GM12878 (cell line): ENCODE measurements at regions not wholly inside any gene's neighbourhood (a gene's known extent, or its start where the extent isn't known, plus 50 kb on each side); places are given as distances from the start of the nearest gene placed in this dataset.

Source experiments
- ATAC-seq: fragments of 200-7000 bp; cut with Tn5 transposase; 3 replicates; pipeline ENCODE4 v1.9.1; 2020; ENCODE audit warnings: mild to moderate bottlenecking, moderate library complexity
- BruUV-seq: library from RNA; stranded (reverse); fragments of 400-500 nt; replicated peaks from 2 replicates; lab custom pipeline; 2021; lab: Mats Ljungman, UMichigan
- CTCF ChIA-PET: fragments of 300-600 bp; sonication (Branson Sonifier 250); formaldehyde crosslinking; extraction: SDS; loops from one replicate; lab custom pipeline; 2021; ENCODE audit warnings: inconsistent platforms; lab: Yijun Ruan, JAX
- POLR2A ChIA-PET: fragments of 350-600 bp; formaldehyde crosslinking; extraction: SDS; loops from one replicate; lab custom pipeline; 2021; ENCODE audit warnings: inconsistent platforms; lab: Charles Lee
- RAD21 ChIA-PET: fragments of 300-600 bp; sonication (Branson Sonifier 250); formaldehyde crosslinking; loops from one replicate; lab custom pipeline; 2023; ENCODE audit warnings: antibody characterized with exemption; ENCODE audit not compliant: unreplicated experiment; lab: Charles Lee
- SMC1A ChIA-PET: fragments of 300-600 bp; sonication (Branson Sonifier 250); formaldehyde crosslinking; loops from one replicate; lab custom pipeline; 2023; ENCODE audit not compliant: unreplicated experiment, uncharacterized antibody; lab: Charles Lee
- DNase-seq: peaks from one replicate; pipeline ENCODE4 v3.0.0-alpha.2; 2011; ENCODE audit warnings: low read depth, low spot score
- FAIRE-seq: peaks from 3 replicates; lab custom pipeline; 2011; peaks lifted over from hg19 to GRCh38; lab: Jason Lieb, UNC
- H2AFZ ChIP-seq: 2 replicates; pipeline ENCODE4 v1.6.0; 2011; ENCODE audit warnings: low read depth, low read length, control low read depth; ENCODE audit not compliant: control insufficient read depth
- H3K27ac ChIP-seq: 2 replicates; pipeline ENCODE4 v1.5.1; 2011; ENCODE audit warnings: control low read depth; ENCODE audit not compliant: control insufficient read depth, insufficient read depth
- H3K27me3 ChIP-seq, 2 experiments: replicated peaks in 1 of 2; 2 replicates each; pipeline versions ENCODE4 v1.6.0 to v1.6.1; 2011; ENCODE audit warnings: low read length in 1 of 2; ENCODE audit not compliant: control insufficient read depth in 2 of 2, insufficient read depth in 2 of 2
- H3K36me3 ChIP-seq, 2 experiments: 2 replicates each; pipeline ENCODE4 v1.5.1; 2011; ENCODE audit warnings: low read length in 1 of 2; ENCODE audit not compliant: control insufficient read depth in 2 of 2, insufficient read depth in 2 of 2
- H3K4me1 ChIP-seq: 2 replicates; pipeline ENCODE4 v1.6.1; 2011; ENCODE audit warnings: mild to moderate bottlenecking, low read length, moderate library complexity, mixed read lengths; ENCODE audit not compliant: control insufficient read depth, insufficient read depth
- H3K4me2 ChIP-seq: 2 replicates; pipeline ENCODE4 v1.6.0; 2011; ENCODE audit warnings: control low read depth; ENCODE audit not compliant: control insufficient read depth, insufficient read depth
- H3K4me3 ChIP-seq: fragments of 200-600 bp; sonication (generic); 2 replicates; pipeline ENCODE4 v1.5.1; 2016
- H3K79me2 ChIP-seq: 2 replicates; pipeline ENCODE4 v1.6.0; 2011; ENCODE audit warnings: low read length; ENCODE audit not compliant: control insufficient read depth, insufficient read depth
- H3K9ac ChIP-seq: 2 replicates; pipeline ENCODE4 v1.8.0; 2011; ENCODE audit warnings: low read length, control low read depth, mixed read lengths; ENCODE audit not compliant: control insufficient read depth, insufficient read depth
- H3K9me3 ChIP-seq: replicated peaks from 3 replicates; pipeline ENCODE4 v1.5.1; 2011; ENCODE audit warnings: mild to moderate bottlenecking, low read length; ENCODE audit not compliant: control insufficient read depth, insufficient read depth
- H4K20me1 ChIP-seq: 2 replicates; pipeline ENCODE4 v1.6.0; 2011; ENCODE audit not compliant: control insufficient read depth, insufficient read depth
- CREB1 ChIP-seq: IDR thresholded peaks from 2 replicates; pipeline ENCODE4 v1.6.1; 2012; ENCODE audit warnings: low read depth, mild to moderate bottlenecking, inconsistent platforms
- DPF2 ChIP-seq: fragments of 450-650 bp; IDR thresholded peaks from 2 replicates; pipeline ENCODE4 v1.6.1; 2017; ENCODE audit warnings: mild to moderate bottlenecking
- FOXK2 ChIP-seq: fragments of 450-650 bp; IDR thresholded peaks from 2 replicates; pipeline ENCODE4 v1.6.1; 2017; ENCODE audit warnings: mild to moderate bottlenecking, moderate library complexity
- HDAC2 ChIP-seq: fragments of 200-600 bp; sonication (generic); IDR thresholded peaks from 2 replicates; pipeline ENCODE4 v1.6.1; 2017
- HDGF ChIP-seq: fragments of 450-650 bp; IDR thresholded peaks from 2 replicates; pipeline ENCODE4 v1.6.1; 2016; ENCODE audit warnings: antibody characterized with exemption
- MEF2A ChIP-seq: IDR thresholded peaks from 2 replicates; pipeline ENCODE4 v1.6.1; 2011; ENCODE audit warnings: low read depth, mild to moderate bottlenecking, low read length, moderate library complexity; ENCODE audit not compliant: insufficient read depth
- NRF1 ChIP-seq: conservative IDR thresholded peaks from 2 replicates; pipeline ENCODE4 v1.6.1; 2011; ENCODE audit warnings: mild to moderate bottlenecking, low read depth, low read length, improper control_type of control experiment
- RBBP5 ChIP-seq: fragments of 200-600 bp; sonication (generic); conservative IDR thresholded peaks from 2 replicates; pipeline ENCODE4 v1.6.1; 2016
- RELA ChIP-seq: fragments of 450-650 bp; IDR thresholded peaks from 2 replicates; pipeline ENCODE4 v1.8.0; 2014; ENCODE audit warnings: borderline replicate concordance; ENCODE audit not compliant: partially characterized antibody
- RFX5 ChIP-seq: IDR thresholded peaks from 2 replicates; pipeline ENCODE4 v1.6.1; 2011; ENCODE audit warnings: low read depth, low read length, improper control_type of control experiment
- SIN3A ChIP-seq: IDR thresholded peaks from 2 replicates; pipeline ENCODE4 v1.6.1; 2012; ENCODE audit warnings: low read depth, low read length, improper control_type of control experiment
- SIX5 ChIP-seq: IDR thresholded peaks from 2 replicates; pipeline ENCODE4 v1.6.1; 2011; ENCODE audit warnings: mild to moderate bottlenecking, low read depth, low read length, moderate library complexity; ENCODE audit not compliant: severe bottlenecking
- SPI1 ChIP-seq: IDR thresholded peaks from 2 replicates; pipeline ENCODE4 v1.6.1; 2011; ENCODE audit warnings: low read depth, mild to moderate bottlenecking, low read length, moderate library complexity, borderline replicate concordance; ENCODE audit not compliant: insufficient read depth
- TAF1 ChIP-seq: IDR thresholded peaks from 2 replicates; pipeline ENCODE4 v1.6.1; 2011; ENCODE audit warnings: mild to moderate bottlenecking, low read depth, low read length, borderline replicate concordance
- ZNF24 ChIP-seq: fragments of 450-650 bp; IDR thresholded peaks from 2 replicates; pipeline ENCODE4 v1.6.1; 2017; ENCODE audit warnings: antibody characterized with exemption, mild to moderate bottlenecking
- WGBS: methylation state at CpG from one replicate; pipeline ENCODE4 v1.1.6; 2016; ENCODE audit warnings: low lambda C conversion rate; ENCODE audit not compliant: insufficient replicate concordance, insufficient coverage; ENCODE audit errors: missing lambda C conversion rate; 5-methylcytosine and 5-hydroxymethylcytosine counted together
- in situ Hi-C: fragments of 300-500 bp; cut with MboI; formaldehyde crosslinking; loops from 9 replicates; pipeline ENCODE4 v1.14.3; 2018; ENCODE audit warnings: mixed read lengths
- intact Hi-C: fragments of 100-400 bp; cut with micrococcal nuclease; formaldehyde crosslinking; loops from one replicate; pipeline ENCODE4 v1.14.2; 2022; ENCODE audit not compliant: unreplicated experiment
- TF ChIP-seq, protein P1 (sequence below): IDR thresholded peaks from 2 replicates; pipeline ENCODE4 v1.6.1; 2011; ENCODE audit warnings: low read depth, low read length, improper control_type of control experiment, borderline replicate concordance
- TF ChIP-seq, protein P2 (sequence below): IDR thresholded peaks from 2 replicates; pipeline ENCODE4 v1.6.1; 2012; ENCODE audit warnings: improper control_type of control experiment, low read depth, low read length; ENCODE audit not compliant: insufficient replicate concordance
- TF ChIP-seq, protein P3 (sequence below): IDR thresholded peaks from 2 replicates; pipeline ENCODE4 v1.6.1; 2012; ENCODE audit warnings: low read depth, low read length, improper control_type of control experiment

DNA sequence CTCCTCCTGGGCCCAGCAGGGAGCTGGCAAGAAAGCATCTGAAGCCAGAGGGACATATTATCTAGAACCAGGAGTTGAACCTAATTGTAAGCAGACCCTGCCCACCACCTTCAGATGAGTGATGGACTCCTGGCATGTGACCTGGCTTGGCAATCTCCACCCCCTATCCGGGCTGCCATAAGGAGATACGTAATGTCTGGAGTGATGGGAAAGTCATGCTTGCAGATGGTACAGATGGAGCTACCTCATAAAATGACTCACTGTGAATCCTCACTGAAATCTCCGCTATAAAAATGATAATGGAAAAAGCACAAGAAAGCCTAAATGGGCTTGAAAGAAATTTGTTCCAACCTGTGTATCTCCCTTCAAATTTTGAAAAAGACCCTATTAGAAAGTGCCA, 157.5 kb downstream of the DMRT2 start (continued):
- TF ChIP-seq, protein P1, sequence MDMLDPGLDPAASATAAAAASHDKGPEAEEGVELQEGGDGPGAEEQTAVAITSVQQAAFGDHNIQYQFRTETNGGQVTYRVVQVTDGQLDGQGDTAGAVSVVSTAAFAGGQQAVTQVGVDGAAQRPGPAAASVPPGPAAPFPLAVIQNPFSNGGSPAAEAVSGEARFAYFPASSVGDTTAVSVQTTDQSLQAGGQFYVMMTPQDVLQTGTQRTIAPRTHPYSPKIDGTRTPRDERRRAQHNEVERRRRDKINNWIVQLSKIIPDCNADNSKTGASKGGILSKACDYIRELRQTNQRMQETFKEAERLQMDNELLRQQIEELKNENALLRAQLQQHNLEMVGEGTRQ, result no peak

DNA sequence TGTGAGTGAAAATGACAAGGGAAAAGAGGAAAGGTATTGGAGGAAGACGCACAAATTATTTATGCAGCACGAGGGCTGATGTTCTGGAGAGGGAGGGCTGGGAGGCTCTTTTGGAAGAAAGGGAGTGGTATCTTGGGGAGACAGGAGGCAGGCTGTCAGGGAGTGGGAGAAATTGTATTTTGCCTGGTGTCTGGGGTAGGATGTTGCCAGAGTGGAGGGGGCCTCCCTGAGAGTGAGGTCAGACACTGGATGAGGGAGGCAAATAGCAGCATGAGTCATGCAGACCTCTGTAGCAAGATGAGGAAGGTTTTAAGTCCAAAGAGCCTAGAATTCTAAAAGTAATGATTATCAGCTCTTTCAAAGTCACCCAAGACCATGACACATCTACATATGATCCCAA, 158.0 kb downstream of the DMRT2 start:
- no peak overlapping the region for H3K4me2 ChIP-seq
- H3K79me2 ChIP-seq, result no peaks in the 10 kb centered on the region
- no peak overlapping the region for H2AFZ ChIP-seq
- SMC1A ChIA-PET, result interaction anchor here (1.3 to 1.7 kb wide), 2 partner anchors 9 to 30 kb away, joined by 5 to 6 read pairs; no protein-coding TSS in a partner anchor
- in situ Hi-C loops (no loop called here), intact Hi-C loops (no loop called here)
- FAIRE-seq (no peak), ATAC-seq (no peak), DNase-seq (no peak)
- H4K20me1 ChIP-seq, result no peaks in the 10 kb centered on the region
- no peak overlapping the region for H3K9ac ChIP-seq
- WGBS, result 13% methylated on average over 2 of the region's 2 CpGs
- POLR2A ChIA-PET, result no interaction called here
- no TSS peak for BruUV-seq
- no peak overlapping the region for H3K4me3 ChIP-seq
- no peaks in the 10 kb centered on the region for H3K4me1 ChIP-seq
- no peaks in the 10 kb centered on the region for H3K27me3 ChIP-seq
- CTCF ChIA-PET, result interaction anchor here (0.6 to 1.4 kb wide), 3 partner anchors 9 to 33 kb away, joined by 4 read pairs; no protein-coding TSS in a partner anchor
- H3K36me3 ChIP-seq, result no peaks in the 10 kb centered on the region
- TF ChIP-seq NRF1 (no peak), ZNF24 (no peak), HDGF (no peak), CREB1 (no peak), RFX5 (no peak), MEF2A (no peak), FOXK2 (no peak), HDAC2 (no peak), SIX5 (no peak), TAF1 (no peak), DPF2 (no peak), SPI1 (no peak), RELA (no peak), SIN3A (no peak), RBBP5 (no peak)
- TF ChIP-seq, protein P2, sequence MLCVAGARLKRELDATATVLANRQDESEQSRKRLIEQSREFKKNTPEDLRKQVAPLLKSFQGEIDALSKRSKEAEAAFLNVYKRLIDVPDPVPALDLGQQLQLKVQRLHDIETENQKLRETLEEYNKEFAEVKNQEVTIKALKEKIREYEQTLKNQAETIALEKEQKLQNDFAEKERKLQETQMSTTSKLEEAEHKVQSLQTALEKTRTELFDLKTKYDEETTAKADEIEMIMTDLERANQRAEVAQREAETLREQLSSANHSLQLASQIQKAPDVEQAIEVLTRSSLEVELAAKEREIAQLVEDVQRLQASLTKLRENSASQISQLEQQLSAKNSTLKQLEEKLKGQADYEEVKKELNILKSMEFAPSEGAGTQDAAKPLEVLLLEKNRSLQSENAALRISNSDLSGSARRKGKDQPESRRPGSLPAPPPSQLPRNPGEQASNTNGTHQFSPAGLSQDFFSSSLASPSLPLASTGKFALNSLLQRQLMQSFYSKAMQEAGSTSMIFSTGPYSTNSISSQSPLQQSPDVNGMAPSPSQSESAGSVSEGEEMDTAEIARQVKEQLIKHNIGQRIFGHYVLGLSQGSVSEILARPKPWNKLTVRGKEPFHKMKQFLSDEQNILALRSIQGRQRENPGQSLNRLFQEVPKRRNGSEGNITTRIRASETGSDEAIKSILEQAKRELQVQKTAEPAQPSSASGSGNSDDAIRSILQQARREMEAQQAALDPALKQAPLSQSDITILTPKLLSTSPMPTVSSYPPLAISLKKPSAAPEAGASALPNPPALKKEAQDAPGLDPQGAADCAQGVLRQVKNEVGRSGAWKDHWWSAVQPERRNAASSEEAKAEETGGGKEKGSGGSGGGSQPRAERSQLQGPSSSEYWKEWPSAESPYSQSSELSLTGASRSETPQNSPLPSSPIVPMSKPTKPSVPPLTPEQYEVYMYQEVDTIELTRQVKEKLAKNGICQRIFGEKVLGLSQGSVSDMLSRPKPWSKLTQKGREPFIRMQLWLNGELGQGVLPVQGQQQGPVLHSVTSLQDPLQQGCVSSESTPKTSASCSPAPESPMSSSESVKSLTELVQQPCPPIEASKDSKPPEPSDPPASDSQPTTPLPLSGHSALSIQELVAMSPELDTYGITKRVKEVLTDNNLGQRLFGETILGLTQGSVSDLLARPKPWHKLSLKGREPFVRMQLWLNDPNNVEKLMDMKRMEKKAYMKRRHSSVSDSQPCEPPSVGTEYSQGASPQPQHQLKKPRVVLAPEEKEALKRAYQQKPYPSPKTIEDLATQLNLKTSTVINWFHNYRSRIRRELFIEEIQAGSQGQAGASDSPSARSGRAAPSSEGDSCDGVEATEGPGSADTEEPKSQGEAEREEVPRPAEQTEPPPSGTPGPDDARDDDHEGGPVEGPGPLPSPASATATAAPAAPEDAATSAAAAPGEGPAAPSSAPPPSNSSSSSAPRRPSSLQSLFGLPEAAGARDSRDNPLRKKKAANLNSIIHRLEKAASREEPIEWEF, result no peak
- TF ChIP-seq, protein P3, sequence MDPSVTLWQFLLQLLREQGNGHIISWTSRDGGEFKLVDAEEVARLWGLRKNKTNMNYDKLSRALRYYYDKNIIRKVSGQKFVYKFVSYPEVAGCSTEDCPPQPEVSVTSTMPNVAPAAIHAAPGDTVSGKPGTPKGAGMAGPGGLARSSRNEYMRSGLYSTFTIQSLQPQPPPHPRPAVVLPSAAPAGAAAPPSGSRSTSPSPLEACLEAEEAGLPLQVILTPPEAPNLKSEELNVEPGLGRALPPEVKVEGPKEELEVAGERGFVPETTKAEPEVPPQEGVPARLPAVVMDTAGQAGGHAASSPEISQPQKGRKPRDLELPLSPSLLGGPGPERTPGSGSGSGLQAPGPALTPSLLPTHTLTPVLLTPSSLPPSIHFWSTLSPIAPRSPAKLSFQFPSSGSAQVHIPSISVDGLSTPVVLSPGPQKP, result no peak
- RAD21 ChIA-PET, result no interaction called here
- no peak overlapping the region for H3K27ac ChIP-seq
- no peaks in the 10 kb centered on the region for H3K9me3 ChIP-seq
